Urothelium cell line (cell line): ENCODE measurements at regions not wholly inside any gene's neighbourhood (a gene's known extent, or its start where the extent isn't known, plus 50 kb on each side); places are given as distances from the start of the nearest gene placed in this dataset.

Experiments used
- DNase-seq: peaks from one replicate; pipeline ENCODE4 v3.0.0; 2011; ENCODE audit warnings: low spot score, mixed read lengths
- FAIRE-seq: peaks from 2 replicates; lab custom pipeline; 2011; peaks lifted over from hg19 to GRCh38; lab: Jason Lieb, UNC

DNA sequence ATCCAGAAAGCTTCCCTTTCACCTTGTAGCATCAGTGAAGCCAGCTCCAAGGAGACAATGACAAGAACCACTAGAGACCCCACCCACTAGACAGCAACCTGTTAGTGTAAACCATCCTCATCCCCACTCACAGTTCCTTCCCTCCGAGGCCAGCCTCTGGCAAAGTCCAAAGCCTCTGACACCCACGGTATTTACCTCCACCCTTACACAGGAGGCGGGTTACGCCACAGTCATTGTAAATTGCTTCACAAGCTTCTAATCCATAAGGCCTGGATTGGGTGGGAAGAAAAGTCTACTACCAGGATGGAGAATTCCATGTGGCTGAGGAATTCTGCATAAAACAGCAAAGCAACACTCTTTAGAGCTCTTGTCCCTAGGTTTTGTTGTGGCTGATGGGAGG, 287.4 kb downstream of the BUD13 start:
- FAIRE-seq (no peak), DNase-seq (no peak)

DNA sequence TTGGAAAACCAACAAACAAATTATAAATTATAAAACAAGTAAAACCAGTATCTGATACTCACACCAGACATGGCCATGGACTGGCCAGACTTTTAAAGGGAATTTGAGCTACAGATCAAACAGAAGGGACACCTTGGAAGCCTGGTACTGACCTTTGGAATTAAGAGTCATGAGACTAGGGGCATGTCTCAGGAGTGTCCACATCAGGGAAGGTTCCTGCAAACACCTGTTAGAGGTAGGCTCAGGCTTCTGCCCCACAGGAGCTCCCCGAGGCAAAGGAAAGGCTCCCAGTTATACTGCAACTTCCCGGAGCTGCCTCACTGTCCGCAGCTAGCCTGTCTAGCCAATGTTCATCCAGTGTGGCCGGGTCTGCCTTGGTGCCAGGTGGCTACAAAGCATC, 290.1 kb downstream of the BUD13 start:
- no peak for FAIRE-seq
- DNase-seq = no peak

DNA sequence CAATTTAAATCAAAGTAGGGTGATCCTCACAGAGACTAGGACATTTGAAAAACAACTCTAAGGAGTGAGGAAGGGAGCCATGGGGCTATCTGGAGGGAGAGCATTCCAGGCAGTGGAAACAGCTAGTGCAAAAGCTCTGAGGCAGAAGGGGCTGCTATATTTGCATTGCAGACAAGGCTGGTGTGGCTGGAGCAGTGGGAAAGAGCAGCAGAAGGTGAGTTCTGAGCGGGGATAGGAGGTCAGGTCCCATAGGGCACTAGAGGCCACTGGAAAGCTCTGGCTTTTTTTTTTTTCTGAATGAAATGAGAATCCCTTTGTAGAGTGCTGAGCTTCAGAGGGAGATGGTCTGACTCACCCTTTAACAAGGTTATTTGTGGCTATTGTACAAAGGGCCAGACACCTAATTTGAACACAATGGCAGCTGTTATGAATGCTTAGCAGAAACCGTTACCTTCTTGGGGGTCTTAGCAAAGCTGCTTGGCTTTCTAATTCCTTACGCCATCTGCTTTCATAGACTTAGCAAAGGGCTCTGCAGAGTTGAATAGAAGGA, 291.6 kb downstream of the BUD13 start:
- DNase-seq = peak; percentile 52
- FAIRE-seq = no peak

DNA sequence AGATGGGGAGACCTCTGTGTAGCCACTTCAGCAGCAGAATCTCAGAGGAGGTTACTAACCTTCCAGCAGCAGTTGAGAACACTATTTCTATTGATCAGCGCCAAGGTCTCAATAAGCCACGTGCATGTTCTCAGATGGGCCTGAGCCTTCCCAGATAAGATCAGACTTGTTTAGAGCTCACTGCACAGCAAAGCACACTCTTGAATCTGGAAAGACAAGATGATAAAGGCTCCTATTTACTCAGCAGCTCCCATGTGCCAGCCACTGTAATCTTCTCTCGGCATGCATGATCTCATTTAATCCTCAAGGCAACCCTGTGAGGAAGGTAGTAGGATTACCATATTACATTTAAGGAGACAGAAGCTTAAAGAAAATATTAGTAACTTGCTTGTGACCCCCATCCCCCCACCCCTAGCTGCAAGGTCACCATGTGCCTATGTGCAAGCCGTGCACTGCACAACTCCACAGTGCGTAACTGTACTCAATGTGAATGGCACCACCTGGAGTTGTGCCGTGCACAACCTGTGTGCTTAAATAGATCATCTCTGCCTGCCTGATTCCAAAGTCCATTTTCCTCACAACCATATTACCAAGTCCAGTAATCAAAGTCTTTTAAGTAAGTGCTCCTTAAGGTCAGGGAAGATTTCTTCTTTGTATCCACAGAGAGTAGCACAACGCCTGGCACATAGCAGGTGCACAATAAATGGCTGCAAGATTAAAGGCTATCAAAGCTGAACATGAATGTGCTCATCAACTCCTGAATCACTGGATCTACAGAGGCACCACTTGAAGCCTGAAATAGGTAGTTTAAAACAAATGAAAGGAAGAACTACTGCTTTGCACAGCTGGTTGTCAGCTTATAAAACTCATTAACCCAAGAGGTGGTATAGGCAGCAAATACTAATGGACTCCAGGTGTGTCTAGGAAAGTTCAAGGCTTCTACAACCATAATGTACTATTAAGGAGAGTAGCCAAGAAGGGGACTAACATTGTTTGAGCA, 293.8 kb downstream of the BUD13 start:
- FAIRE-seq = peak; percentile 52
- DNase-seq = no peak

DNA sequence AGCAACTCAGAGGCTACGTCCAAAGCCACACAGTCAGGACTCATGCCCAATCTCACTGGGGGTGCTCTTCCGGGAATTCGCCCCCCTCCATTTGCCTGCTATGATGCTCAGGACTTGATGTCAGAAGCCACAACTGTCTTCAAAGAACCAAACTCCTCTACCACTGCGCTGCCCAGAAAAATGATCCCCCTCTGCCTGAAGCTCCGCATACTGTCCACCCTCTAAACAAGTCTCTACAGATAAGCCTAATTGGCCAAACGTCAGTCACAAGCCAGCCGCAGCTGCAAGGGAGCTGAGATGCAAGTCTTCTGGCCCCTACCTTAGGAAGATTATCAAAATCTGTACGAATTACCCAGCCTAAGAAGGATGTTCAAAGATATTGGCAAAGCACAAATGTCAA, 294.6 kb downstream of the BUD13 start:
- no peak for DNase-seq
- FAIRE-seq = no peak

DNA sequence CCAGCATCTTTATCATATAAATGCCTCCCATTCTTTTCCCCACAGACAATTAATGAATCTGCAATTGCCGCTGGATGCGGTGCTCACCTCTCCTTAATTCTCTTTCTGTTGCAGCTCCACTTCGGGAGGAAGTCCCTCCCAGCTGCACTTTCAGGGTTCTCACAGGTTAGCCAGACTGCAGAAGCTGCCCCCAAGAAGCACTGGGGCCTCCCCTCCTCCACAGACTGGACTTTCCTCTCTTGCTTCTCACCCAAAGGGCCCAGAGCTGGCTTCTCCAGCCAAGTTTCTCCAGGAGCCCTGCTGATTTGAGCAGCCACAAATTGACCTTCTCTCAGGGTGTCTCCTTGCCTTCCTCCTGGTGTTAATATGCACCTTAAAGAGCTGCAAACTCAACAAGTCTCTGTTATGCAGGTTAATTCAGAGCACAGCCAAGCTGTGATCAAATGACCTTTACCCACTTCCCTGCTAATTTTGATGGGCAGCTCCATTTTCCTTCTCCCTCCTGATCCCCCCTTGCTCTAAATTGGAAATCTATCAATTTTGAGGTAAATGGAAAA, 298.9 kb downstream of the BUD13 start:
- DNase-seq = no peak
- FAIRE-seq = peak; percentile 58

DNA sequence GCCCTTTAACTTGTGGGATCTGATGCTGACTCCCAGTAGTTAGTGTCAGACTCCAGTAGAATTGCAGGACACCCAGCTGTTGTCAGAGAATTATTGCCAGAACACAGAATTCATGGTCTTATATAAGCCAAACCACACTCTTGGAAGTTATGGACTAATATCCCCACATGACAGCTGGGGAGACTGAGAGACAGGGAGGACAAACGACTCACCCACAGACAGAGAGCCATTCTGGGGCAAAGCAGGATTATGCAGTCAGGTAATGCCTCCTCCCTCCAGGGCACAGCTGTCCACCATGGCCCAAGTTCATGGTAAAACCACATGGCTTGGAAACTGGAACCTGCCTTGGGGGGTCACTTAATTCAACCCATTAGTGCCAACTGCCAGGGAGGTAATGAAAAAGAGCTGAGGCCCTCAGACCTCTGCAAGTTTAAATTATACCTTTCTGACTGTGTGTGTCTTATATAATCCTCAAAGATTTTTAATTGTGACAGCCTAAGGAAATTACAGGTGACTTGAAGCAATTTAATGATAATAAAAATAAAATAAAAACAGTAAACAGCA, 299.5 kb downstream of the BUD13 start:
- FAIRE-seq = peak; percentile 59

DNA sequence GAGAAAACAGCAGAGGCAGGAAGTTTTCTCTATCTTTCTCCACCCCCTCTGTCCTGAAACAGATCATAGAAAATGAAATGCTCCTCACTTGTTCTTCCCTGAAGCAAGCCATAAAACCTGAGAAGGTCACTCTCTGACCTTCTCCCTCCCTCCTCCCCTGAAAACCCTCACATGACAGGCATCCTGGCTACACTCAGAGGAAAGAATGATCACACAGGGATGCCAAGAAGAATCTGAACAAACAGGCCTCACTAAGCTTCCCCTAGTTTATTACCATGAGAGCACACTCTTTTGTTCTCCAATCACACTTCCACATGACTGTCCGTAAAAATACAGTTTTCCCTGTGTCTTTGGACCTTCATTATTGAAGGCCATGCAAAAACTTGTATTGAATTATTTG, 300.1 kb downstream of the BUD13 start:
- FAIRE-seq (peak; percentile 9), DNase-seq (no peak)

More for the DNA sequence above, 299.5 kb downstream of the BUD13 start:
- DNase-seq = no peak

DNA sequence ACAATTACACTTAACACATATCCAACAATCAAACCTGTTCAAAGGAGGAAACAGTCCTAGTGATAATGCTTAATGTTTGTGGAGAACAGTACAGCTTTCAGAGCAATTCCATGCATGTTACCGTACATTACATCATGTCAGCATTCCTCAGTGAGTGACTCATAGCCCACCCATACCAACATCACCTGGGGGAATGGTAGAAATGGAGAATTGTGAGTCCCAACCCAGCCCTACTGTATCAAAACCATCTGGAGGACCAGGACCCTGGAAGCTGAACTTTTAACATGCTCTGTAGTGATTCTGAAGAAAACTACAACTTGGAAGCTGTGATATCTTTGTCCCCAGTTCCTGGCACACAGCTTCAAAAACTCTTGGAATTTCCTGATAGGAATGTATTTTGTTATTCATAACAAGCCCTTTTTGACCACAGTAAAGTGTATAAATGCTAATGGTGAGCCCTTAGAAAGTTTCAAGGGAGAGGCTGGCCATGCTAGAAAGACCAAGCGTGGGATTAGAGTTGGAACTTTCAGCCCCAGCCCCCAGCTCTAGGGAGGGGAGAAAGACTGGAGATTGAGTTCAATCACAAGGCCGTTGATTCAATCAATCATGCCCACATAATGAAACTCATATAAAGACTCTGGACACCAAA, 301.1 kb downstream of the BUD13 start:
- DNase-seq (peak; percentile 89), FAIRE-seq (peak; percentile 86)

DNA sequence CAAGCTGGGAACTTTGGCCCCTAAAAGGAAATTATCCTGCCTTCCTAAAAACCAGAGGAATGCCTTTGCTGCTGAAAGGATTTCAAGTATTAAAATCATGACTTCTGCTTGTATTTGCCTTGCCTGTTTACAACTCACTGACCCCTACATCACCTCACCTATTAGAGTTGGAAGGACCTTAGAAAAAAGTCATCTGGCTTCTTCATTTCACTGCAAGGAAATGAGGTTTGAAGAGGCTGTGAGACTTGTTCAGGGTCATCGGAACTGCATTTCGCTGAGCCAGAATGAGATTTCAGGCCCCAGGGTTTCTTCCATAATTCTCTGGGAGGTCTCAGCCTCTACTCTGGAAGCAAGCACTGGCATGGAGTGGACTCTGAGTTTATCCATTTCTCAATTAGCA, 304.1 kb downstream of the BUD13 start:
- no peak for FAIRE-seq
- no peak for DNase-seq

DNA sequence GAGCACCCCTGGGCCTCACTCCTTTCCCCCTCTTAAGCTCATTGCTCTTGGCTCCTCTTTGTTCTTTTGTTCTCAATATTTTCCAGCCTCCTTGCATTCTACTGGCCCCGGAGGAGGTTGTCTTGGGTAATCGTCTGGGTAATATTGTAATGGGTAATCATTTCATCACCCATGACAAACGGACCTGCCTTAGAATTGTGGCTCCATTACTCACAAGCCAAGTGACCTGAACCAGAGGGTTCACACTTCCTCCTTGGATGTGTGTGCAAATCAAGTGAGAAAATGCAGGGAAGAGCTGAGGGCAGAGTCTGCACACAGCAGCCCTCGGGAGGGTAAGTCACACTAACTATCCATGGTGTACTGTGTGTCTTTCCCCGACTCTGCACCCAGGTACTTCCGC, 305.0 kb downstream of the BUD13 start:
- peak; percentile 42 for FAIRE-seq
- no peak for DNase-seq

DNA sequence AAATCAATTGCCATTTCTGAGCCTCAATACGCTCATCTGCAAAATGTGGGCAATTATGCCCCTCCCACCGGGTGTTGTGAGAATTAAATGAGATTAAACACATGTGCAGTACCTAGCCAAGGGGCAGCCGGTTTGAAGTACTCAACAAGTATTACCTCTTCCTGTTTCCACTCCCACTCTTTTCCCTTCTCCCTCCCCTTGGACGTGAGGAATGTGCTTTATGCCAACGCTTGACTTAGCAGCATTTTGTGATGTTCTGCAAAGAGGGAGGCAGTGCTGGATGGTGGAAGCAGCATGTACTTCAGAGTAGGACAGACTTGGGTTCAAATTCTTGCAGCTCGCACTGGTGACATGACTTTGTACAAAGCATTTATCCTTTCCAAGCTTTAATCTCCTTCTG, 306.0 kb downstream of the BUD13 start:
- FAIRE-seq (no peak), DNase-seq (no peak)

DNA sequence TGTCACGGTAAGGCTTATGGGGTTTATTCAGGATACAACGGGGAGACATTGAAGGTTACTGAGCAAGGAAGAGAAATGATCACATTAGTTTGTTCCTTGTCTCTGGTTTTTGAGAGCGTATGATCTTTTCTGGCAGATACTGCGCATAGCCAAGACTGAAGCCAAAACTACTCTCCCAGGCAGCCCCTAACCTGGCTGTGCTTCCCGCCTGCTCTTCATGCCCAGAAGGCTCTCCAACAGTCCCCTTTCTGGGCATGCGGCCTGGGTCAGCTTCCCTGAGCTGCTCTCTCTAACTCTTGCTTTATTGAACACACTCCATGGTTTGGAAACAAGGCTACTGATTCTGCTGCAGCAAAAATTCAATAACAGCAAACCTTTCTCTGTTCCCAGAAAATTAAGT, 306.6 kb downstream of the BUD13 start:
- DNase-seq (no peak), FAIRE-seq (no peak)

DNA sequence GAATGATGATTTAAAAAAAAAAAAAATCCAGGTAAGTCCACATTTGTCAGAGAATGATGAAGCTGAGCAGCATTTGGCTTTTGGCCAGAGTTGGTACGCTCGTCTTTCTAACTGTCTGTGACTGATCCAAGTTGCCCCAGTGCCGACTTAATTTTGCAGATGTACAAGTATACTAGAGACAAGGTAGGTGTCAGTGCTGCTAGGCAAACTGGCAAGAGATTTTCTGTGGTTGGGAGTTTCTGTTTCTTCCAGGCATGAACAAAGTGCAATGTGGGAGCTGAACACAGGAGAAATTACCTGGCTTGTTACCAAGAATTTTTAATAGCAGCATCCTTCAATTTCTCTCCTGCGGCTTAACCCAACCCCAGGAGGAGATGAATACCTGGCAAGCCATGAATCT, 307.7 kb downstream of the BUD13 start:
- FAIRE-seq (no peak), DNase-seq (peak; percentile 33)

DNA sequence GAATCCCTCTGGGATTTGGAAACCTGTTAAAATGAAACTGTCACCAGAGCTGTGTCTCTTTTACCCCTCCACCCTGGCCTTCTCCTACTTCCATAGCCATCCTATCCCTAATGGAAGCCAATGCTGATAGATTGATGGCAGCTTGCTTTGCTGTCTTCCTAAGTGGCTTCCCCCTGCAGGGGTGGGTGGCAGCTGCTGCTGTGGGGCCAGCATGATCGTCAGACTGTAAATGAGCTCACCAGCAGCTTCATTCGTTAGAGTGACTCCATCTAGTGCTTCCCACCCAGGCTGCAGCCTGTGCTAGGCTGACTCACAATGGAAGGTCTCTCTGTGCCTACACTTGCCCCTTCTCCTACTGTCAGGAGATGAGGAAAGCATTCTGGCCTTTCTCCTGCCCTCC, 311.0 kb downstream of the BUD13 start:
- DNase-seq = no peak
- FAIRE-seq = no peak

DNA sequence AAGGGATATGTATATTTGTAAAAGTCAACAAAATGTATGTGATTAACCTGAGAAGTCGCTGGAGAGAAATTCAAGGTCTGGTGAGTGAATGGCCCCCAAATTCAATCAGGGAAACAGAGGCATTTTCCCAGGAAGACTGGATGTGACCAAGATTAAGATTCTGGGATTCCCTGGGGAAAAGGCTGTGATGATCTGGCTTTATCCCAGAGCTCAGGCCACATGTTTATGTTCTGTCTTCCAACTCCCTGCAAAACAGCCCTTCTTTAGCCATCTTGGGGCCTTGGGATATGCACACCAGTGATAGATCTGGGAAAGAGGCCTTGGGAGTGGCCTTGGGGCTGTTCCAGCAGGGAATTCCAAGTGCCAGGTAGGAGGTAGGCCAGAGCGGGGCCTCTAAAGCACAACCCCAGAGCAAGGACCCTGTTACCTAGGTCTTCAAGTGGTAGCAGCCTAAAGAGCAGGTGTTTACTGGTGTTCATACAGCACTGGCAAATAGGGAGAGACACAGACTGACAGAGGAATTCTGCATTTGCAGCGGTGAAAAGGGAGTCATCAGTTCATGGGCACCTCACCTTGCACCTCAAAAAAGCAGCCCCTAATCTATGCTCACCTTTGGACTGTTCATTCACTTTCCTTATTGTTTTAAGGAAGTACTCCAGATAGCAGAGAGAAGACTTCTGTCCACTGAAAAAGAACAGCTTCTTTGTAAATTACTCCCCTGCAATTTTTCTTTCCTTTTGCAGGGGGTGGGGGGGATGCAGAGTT, 312.4 kb downstream of the BUD13 start:
- FAIRE-seq (no peak), DNase-seq (no peak)

DNA sequence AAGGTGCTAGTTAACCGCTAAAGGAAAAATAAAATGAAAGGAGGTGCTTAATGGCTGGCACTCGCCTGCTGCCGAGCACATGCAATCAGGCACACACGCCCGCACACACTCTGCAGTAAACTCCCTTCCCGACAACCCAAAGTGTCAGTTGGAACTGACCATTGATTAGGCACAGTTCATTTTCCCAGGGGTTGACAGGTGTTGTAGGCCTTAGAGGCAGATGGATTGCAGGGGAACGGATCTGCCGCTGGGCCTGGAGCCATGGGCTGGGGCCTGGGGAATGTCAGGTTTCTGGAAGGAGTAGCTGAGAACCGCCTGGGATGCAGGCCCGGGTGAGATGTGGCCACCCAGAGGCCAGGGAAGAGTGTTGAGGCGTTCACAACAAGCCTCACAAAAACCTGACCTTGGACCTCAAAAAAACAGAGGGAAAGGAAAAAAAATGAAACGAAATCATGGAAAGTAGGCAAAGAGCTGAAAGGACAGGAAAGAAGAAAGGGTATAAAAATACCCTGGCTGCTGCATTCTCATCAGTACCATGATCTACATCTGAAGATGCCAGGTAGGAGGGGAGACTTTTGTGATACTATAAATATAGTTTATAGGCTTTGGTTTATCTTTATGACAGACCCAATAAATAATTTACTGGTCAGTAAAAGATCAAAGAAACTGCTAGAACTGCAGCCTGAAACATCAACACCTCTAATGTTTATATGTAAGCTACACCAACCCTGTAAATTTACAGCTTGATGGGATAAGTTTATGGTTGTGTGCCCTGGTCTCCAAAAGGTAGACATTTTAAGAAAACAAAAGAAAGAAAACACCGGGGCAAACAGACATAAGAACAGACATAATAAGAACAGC, 313.4 kb downstream of the BUD13 start:
- no peak for DNase-seq
- no peak for FAIRE-seq

DNA sequence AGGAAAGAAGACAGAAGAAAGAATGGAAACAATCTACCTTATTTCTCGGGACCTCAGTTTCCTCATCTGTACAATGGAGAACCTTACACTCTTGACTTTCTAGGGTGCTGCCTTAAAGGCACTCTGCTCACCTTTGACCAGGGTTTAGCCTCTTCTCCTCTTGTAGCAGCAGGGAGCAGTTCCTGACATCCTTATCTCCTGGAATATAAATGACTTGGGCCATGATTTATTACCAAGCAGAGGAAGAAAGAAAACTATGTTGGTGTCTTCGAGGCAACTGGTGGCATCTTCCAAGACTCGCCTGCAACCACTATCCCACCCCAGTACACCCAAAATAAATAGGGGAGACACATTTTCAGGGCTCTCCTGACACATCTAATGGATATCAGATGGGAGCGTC, 314.2 kb downstream of the BUD13 start:
- DNase-seq (no peak), FAIRE-seq (no peak)

DNA sequence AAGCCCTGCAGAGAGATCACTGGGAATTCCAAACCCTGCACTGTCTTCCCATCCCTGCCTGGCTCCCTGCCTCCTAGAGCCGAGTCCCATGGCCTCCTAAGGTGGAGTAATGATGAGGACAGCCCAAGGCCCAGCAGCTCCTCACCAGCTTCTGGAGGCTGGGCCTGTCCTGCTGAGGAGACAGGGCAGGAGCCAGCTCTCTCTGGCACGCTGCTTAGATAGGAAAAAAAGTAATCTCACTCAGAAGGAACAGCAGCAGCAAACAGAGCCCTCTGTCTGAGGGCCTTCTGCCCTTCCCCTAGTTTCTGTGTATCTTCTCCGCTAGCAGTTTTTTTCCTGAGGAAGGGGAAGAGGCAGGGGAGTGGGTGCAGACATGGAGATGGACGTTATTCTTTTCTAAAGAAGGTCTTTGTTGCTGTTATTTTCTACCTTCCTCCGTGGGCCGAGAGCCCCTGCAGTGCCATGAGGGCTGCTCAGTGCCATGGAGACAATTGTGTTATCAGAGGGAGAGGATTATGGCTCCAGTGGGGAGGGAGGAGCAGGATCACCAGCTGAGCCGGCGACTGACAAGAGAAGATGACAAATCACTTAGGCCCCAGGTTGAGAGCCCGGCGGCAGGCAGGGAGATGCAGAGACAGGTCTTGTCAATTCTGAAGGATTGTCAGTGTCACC, 315.3 kb downstream of the BUD13 start:
- FAIRE-seq (no peak), DNase-seq (no peak)
